ENCODE measurements at regions not wholly inside any gene's neighbourhood (a gene's known extent, or its start where the extent isn't known, plus 50 kb on each side); places are given as distances from the start of the nearest gene placed in this dataset.

DNA sequence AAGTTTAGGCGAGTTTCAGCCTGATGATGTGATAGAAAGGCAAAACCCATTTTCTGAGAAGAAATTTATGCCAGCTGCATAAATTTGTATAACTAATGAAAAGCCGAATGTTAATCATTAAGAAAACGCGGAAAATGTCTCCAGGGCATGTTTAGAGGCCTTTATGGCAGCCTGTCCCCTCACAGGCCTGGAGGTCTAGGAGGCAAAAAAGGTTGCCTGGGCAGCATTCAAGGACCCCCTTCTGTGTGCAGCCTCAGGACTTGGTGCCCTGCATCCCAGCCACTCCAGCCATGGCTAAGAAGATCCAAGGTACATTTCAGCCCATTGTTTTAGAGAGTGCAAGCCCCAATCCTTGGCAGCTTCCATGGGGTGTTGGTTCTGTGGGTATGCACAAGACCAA lies 614.2 kb downstream of the SLITRK5 start:
- no peak for TF ChIP-seq YY1 (IDR thresholded peaks at IDR 0.05; ENCODE audit: insufficient read depth, insufficient read length)
- TF ChIP-seq ZNF274 (IDR thresholded peaks at IDR 0.05; ENCODE audit: low read depth, low read length), result no peak
- TF ChIP-seq SUZ12 (IDR thresholded peaks at IDR 0.05; ENCODE audit: extremely low read depth, insufficient read depth, insufficient read length), result no peak
